K562 (cell line): ENCODE measurements at regions not wholly inside any gene's neighbourhood (a gene's known extent, or its start where the extent isn't known, plus 50 kb on each side); places are given as distances from the start of the nearest gene placed in this dataset.
A peak's percentile ranks its signal among the peaks of the same experiment; 100 is the strongest.

Experiments
- CSDE1 ChIP-seq, 2 experiments: fragments of 450-650 bp; IDR thresholded peaks; 2 replicates each; pipeline ENCODE4 v1.6.1; 2016; ENCODE audit warnings: mild to moderate bottlenecking in 1 of 2
- DNMT1 ChIP-seq: fragments of 450-650 bp; IDR thresholded peaks from 2 replicates; pipeline ENCODE4 v1.6.1; 2016; ENCODE audit warnings: antibody characterized with exemption, mild to moderate bottlenecking
- E4F1 ChIP-seq: fragments of 250-450 bp; sonication (Bioruptor Pico); IDR thresholded peaks from 2 replicates; pipeline ENCODE4 v1.5.0; 2021; ENCODE audit warnings: mild to moderate bottlenecking, borderline replicate concordance
- SMARCE1 ChIP-seq: fragments of 450-650 bp; IDR thresholded peaks from 2 replicates; pipeline ENCODE4 v1.7.1; 2016; ENCODE audit warnings: mild to moderate bottlenecking
- SP1 ChIP-seq: sonication (generic); formaldehyde crosslinking; IDR thresholded peaks from 2 replicates; pipeline ENCODE4 v1.8.1; 2022; ENCODE audit warnings: mild to moderate bottlenecking, missing genetic modification reagents
- TRIM28 ChIP-seq: fragments of 450-650 bp; IDR thresholded peaks from 2 replicates; pipeline ENCODE4 v1.6.1; 2017
- ZBTB17 ChIP-seq: fragments of 450-650 bp; formaldehyde crosslinking; IDR thresholded peaks from 2 replicates; pipeline ENCODE4 v1.4.0; 2020; ENCODE audit warnings: mild to moderate bottlenecking
- ZNF146 ChIP-seq: IDR thresholded peaks from one replicate; pipeline ENCODE4 v1.6.1; 2018; ENCODE audit warnings: missing compliant biosample characterization; ENCODE audit not compliant: unreplicated experiment
- ZNF212 ChIP-seq: fragments of 450-650 bp; formaldehyde crosslinking; IDR thresholded peaks from 2 replicates; pipeline ENCODE4 v1.4.0; 2020; ENCODE audit warnings: mild to moderate bottlenecking
- ZNF395 ChIP-seq: fragments of 200-800 bp; sonication (Bioruptor generic); IDR thresholded peaks from 2 replicates; pipeline ENCODE4 v1.6.1; 2017; ENCODE audit warnings: missing genetic modification characterization, missing compliant biosample characterization
- ZNF507 ChIP-seq: conservative IDR thresholded peaks from 2 replicates; pipeline ENCODE4 v1.6.1; 2017; ENCODE audit warnings: missing genetic modification characterization, missing compliant biosample characterization
- ZNF57 ChIP-seq: fragments of 450-650 bp; formaldehyde crosslinking; IDR thresholded peaks from 2 replicates; pipeline ENCODE4 v1.4.0; 2020; ENCODE audit warnings: mild to moderate bottlenecking, moderate library complexity
- TF ChIP-seq, protein P1 (sequence below), 2 experiments: fragments of 150-350 bp in 1 of 2; IDR thresholded peaks; 2 replicates each; pipeline ENCODE4 v1.6.1; 2012 to 2016; ENCODE audit warnings: low read depth in 2 of 2, low read length in 2 of 2, mild to moderate bottlenecking in 1 of 2, moderate library complexity in 1 of 2

GRCh38 chr12:111157486-111157885, 211.4 kb downstream of the PHETA1 start (continued):
- TF ChIP-seq, protein P1, sequence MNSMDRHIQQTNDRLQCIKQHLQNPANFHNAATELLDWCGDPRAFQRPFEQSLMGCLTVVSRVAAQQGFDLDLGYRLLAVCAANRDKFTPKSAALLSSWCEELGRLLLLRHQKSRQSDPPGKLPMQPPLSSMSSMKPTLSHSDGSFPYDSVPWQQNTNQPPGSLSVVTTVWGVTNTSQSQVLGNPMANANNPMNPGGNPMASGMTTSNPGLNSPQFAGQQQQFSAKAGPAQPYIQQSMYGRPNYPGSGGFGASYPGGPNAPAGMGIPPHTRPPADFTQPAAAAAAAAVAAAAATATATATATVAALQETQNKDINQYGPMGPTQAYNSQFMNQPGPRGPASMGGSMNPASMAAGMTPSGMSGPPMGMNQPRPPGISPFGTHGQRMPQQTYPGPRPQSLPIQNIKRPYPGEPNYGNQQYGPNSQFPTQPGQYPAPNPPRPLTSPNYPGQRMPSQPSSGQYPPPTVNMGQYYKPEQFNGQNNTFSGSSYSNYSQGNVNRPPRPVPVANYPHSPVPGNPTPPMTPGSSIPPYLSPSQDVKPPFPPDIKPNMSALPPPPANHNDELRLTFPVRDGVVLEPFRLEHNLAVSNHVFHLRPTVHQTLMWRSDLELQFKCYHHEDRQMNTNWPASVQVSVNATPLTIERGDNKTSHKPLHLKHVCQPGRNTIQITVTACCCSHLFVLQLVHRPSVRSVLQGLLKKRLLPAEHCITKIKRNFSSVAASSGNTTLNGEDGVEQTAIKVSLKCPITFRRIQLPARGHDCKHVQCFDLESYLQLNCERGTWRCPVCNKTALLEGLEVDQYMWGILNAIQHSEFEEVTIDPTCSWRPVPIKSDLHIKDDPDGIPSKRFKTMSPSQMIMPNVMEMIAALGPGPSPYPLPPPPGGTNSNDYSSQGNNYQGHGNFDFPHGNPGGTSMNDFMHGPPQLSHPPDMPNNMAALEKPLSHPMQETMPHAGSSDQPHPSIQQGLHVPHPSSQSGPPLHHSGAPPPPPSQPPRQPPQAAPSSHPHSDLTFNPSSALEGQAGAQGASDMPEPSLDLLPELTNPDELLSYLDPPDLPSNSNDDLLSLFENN (IDR thresholded peaks at IDR 0.05; ENCODE audit: low read depth in 2 of 2, low read length in 2 of 2): peak in 1 of 2 experiments; percentile 56; a peak in 1 of 4 replicates
- TF ChIP-seq CSDE1 (IDR thresholded peaks at IDR 0.05): no peak
- TF ChIP-seq DNMT1: no peak
- no peak for TF ChIP-seq SMARCE1
- TF ChIP-seq ZNF212: no peak
- TF ChIP-seq SP1 (CRISPR knock-in tag): no peak
- peak; percentile 94 for TF ChIP-seq ZBTB17 (CRISPR knock-in tag)
- TF ChIP-seq E4F1: no peak
- no peak for TF ChIP-seq ZNF57 (CRISPR knock-in tag)
- TF ChIP-seq TRIM28: no peak
- TF ChIP-seq ZNF146 (CRISPR knock-in tag): no peak
- no peak for TF ChIP-seq ZNF507
- TF ChIP-seq ZNF395 (CRISPR knock-in tag): no peak
- TF ChIP-seq, all 486 proteins: peak for 5
